IMR-90 (cell line): ENCODE measurements at regions not wholly inside any gene's neighbourhood (a gene's known extent, or its start where the extent isn't known, plus 50 kb on each side); places are given as distances from the start of the nearest gene placed in this dataset.

ENCODE experiments used
- ATAC-seq: fragments of 200-7000 bp; cut with Tn5 transposase; 2 replicates; pipeline ENCODE4 v1.9.1; 2020; ENCODE audit warnings: low read depth, mild to moderate bottlenecking, moderate library complexity
- BruUV-seq: library from RNA; stranded (reverse); fragments of 400-500 nt; replicated peaks from 2 replicates; lab custom pipeline; 2021; lab: Mats Ljungman, UMichigan
- CTCF ChIA-PET: fragments of 300-600 bp; formaldehyde crosslinking; extraction: SDS; loops from one replicate; lab custom pipeline; 2021; ENCODE audit warnings: antibody characterized with exemption; lab: Yijun Ruan, JAX
- POLR2A ChIA-PET: fragments of 300-600 bp; sonication (Branson Sonifier 250); formaldehyde crosslinking; loops from one replicate; lab custom pipeline; 2022; ENCODE audit warnings: antibody characterized with exemption; ENCODE audit not compliant: unreplicated experiment; lab: Charles Lee
- DNase-seq: peaks from one replicate; pipeline ENCODE4 v3.0.0; 2013
- H2AFZ ChIP-seq: replicated peaks from 2 replicates; pipeline ENCODE3; 2013; ENCODE audit warnings: low read length, mild to moderate bottlenecking; ENCODE audit not compliant: poor library complexity
- H2AK5ac ChIP-seq: 2 replicates; pipeline ENCODE4 v1.6.1; 2013; ENCODE audit warnings: low read depth, low read length, inconsistent platforms
- H2AK9ac ChIP-seq: replicated peaks from 2 replicates; pipeline ENCODE3; 2013; ENCODE audit warnings: mild to moderate bottlenecking, low read depth, low read length, moderate library complexity; ENCODE audit not compliant: poor library complexity
- H2BK120ac ChIP-seq: 2 replicates; pipeline ENCODE4 v1.6.1; 2013; ENCODE audit warnings: low read depth, low read length, inconsistent platforms
- H2BK15ac ChIP-seq: 3 replicates; pipeline ENCODE4 v1.6.1; 2013; ENCODE audit warnings: low read depth, low read length, inconsistent platforms
- H2BK20ac ChIP-seq: 2 replicates; pipeline ENCODE4 v1.6.1; 2013; ENCODE audit warnings: low read depth, mild to moderate bottlenecking, inconsistent platforms, low read length, moderate library complexity
- H2BK5ac ChIP-seq: 2 replicates; pipeline ENCODE4 v1.6.1; 2013; ENCODE audit warnings: mild to moderate bottlenecking, low read depth, low read length, inconsistent platforms; ENCODE audit not compliant: poor library complexity, severe bottlenecking
- H3K14ac ChIP-seq: replicated peaks from 2 replicates; pipeline ENCODE4 v1.6.1; 2013; ENCODE audit warnings: low read depth, low read length, inconsistent platforms
- H3K18ac ChIP-seq: 2 replicates; pipeline ENCODE4 v1.6.1; 2013; ENCODE audit warnings: low read depth, low read length, control low read depth
- H3K23ac ChIP-seq: 2 replicates; pipeline ENCODE4 v1.6.1; 2013; ENCODE audit warnings: low read depth, low read length, inconsistent platforms
- H3K27ac ChIP-seq: 2 replicates; pipeline ENCODE4 v1.5.1; 2013; ENCODE audit warnings: mild to moderate bottlenecking, control low read depth, low read length; ENCODE audit not compliant: insufficient read depth
- H3K27me3 ChIP-seq: 2 replicates; pipeline ENCODE4 v1.6.1; 2013; ENCODE audit warnings: low read length; ENCODE audit not compliant: control insufficient read depth, insufficient read depth
- H3K36me3 ChIP-seq: 2 replicates; pipeline ENCODE4 v1.6.1; 2013; ENCODE audit warnings: low read length, mixed read lengths; ENCODE audit not compliant: control insufficient read depth, insufficient read depth
- H3K4ac ChIP-seq: 2 replicates; pipeline ENCODE4 v1.6.1; 2013; ENCODE audit warnings: low read depth, low read length, inconsistent platforms
- H3K4me1 ChIP-seq: 2 replicates; pipeline ENCODE4 v1.6.1; 2013; ENCODE audit warnings: low read length, mixed read lengths; ENCODE audit not compliant: control insufficient read depth, insufficient read depth
- H3K4me2 ChIP-seq: 2 replicates; pipeline ENCODE4 v1.6.1; 2013; ENCODE audit warnings: low read depth, mild to moderate bottlenecking, control low read depth, low read length, moderate library complexity
- H3K4me3 ChIP-seq: 2 replicates; pipeline ENCODE4 v1.5.1; 2013; ENCODE audit warnings: low read depth, mild to moderate bottlenecking, control low read depth, low read length, moderate library complexity; ENCODE audit not compliant: insufficient read depth
- H3K56ac ChIP-seq: 2 replicates; pipeline ENCODE4 v1.6.1; 2013; ENCODE audit warnings: low read length, inconsistent platforms; ENCODE audit not compliant: insufficient read depth; ENCODE audit errors: extremely low read depth
- H3K79me1 ChIP-seq, 2 experiments: 2 replicates each; pipeline ENCODE4 v1.6.1; 2013; ENCODE audit warnings: low read length in 2 of 2, inconsistent platforms in 1 of 2, low read depth in 1 of 2
- H3K9ac ChIP-seq: 2 replicates; pipeline ENCODE4 v1.6.1; 2013; ENCODE audit warnings: low read depth, low read length, control low read depth
- H3K9me1 ChIP-seq: 2 replicates; pipeline ENCODE4 v1.6.1; 2013; ENCODE audit warnings: low read length, inconsistent platforms; ENCODE audit not compliant: insufficient read depth
- H3K9me3 ChIP-seq: 2 replicates; pipeline ENCODE4 v1.6.1; 2013; ENCODE audit warnings: low read length; ENCODE audit not compliant: control insufficient read depth, insufficient read depth
- H4K20me1 ChIP-seq: 2 replicates; pipeline ENCODE4 v1.6.1; 2013; ENCODE audit warnings: low read length, inconsistent platforms; ENCODE audit not compliant: insufficient read depth
- H4K5ac ChIP-seq: 2 replicates; pipeline ENCODE4 v1.6.1; 2013; ENCODE audit warnings: mild to moderate bottlenecking, low read depth, low read length, control low read depth
- H4K8ac ChIP-seq, 2 experiments: 2 replicates each; pipeline ENCODE4 v1.6.1; 2013; ENCODE audit warnings: low read depth in 2 of 2, low read length in 2 of 2, control low read depth in 1 of 2, inconsistent platforms in 1 of 2
- H4K91ac ChIP-seq: 2 replicates; pipeline ENCODE4 v1.6.1; 2013; ENCODE audit warnings: low read depth, low read length, inconsistent platforms; ENCODE audit not compliant: insufficient read depth
- CEBPB ChIP-seq: IDR thresholded peaks from 2 replicates; pipeline ENCODE4 v1.6.1; 2012; ENCODE audit warnings: low read depth, low read length, improper control_type of control experiment
- CHD1 ChIP-seq: IDR thresholded peaks from 2 replicates; pipeline ENCODE4 v1.6.1; 2012; ENCODE audit warnings: low read depth, low read length, improper control_type of control experiment
- ELK1 ChIP-seq: fragments of 150-350 bp; IDR thresholded peaks from 2 replicates; pipeline ENCODE4 v1.6.1; 2016; ENCODE audit warnings: low read depth, mild to moderate bottlenecking, low read length, moderate library complexity, borderline replicate concordance
- FOS ChIP-seq: fragments of 150-350 bp; IDR thresholded peaks from 2 replicates; pipeline ENCODE4 v1.6.1; 2016; ENCODE audit warnings: low read depth, low read length
- MAFK ChIP-seq: IDR thresholded peaks from 2 replicates; pipeline ENCODE4 v1.6.1; 2012; ENCODE audit warnings: low read depth, low read length, improper control_type of control experiment
- MAZ ChIP-seq: IDR thresholded peaks from 2 replicates; pipeline ENCODE4 v1.6.1; 2012; ENCODE audit warnings: low read depth, mild to moderate bottlenecking, low read length, improper control_type of control experiment, moderate library complexity, borderline replicate concordance
- MXI1 ChIP-seq: IDR thresholded peaks from 2 replicates; pipeline ENCODE4 v1.6.1; 2012; ENCODE audit warnings: low read depth, mild to moderate bottlenecking, low read length, moderate library complexity, borderline replicate concordance
- POLR2A ChIP-seq: IDR thresholded peaks from 2 replicates; pipeline ENCODE4 v1.6.1; 2012; ENCODE audit warnings: mild to moderate bottlenecking, low read depth, low read length
- RAD21 ChIP-seq: IDR thresholded peaks from 2 replicates; pipeline ENCODE4 v1.6.1; 2012; ENCODE audit warnings: low read length, improper control_type of control experiment
- RFX5 ChIP-seq: IDR thresholded peaks from 2 replicates; pipeline ENCODE4 v1.8.0; 2012; ENCODE audit warnings: low read depth, mild to moderate bottlenecking, low read length, moderate library complexity
- SMC3 ChIP-seq: fragments of 150-350 bp; IDR thresholded peaks from 2 replicates; pipeline ENCODE4 v1.6.1; 2016; ENCODE audit warnings: low read depth, mild to moderate bottlenecking, antibody characterized with exemption, low read length, moderate library complexity
- WGBS, 2 experiments: methylation state at CpG; one replicate each; pipeline versions ENCODE4 v1.1.5 to v1.1.7; 2013; ENCODE audit warnings: missing lambda C conversion rate in 2 of 2; ENCODE audit not compliant: insufficient read length in 1 of 2; ENCODE audit errors: extremely low coverage in 2 of 2; 5-methylcytosine and 5-hydroxymethylcytosine counted together
- dilution Hi-C: fragments of 300-500 bp; cut with HindIII; formaldehyde crosslinking; loops from one replicate; pipeline ENCODE4 v1.14.3; 2018; ENCODE audit warnings: low sequenced_read_pairs; ENCODE audit not compliant: unreplicated experiment
- in situ Hi-C: fragments of 300-500 bp; cut with MboI; formaldehyde crosslinking; loops from 3 replicates; pipeline ENCODE4 v1.14.3; 2019; ENCODE audit warnings: low sequenced_read_pairs, inconsistent platforms, mixed read lengths
- intact Hi-C: fragments of 100-400 bp; cut with micrococcal nuclease; formaldehyde crosslinking; loops from 2 replicates; pipeline ENCODE4 v1.10.0; 2022
- TF ChIP-seq, protein P1 (sequence below): conservative IDR thresholded peaks from 2 replicates; pipeline ENCODE4 v1.5.1; 2012; ENCODE audit warnings: mild to moderate bottlenecking, low read depth, low read length, improper control_type of control experiment
- TF ChIP-seq, protein P2 (sequence below): fragments of 150-350 bp; IDR thresholded peaks from 2 replicates; pipeline ENCODE4 v1.6.1; 2017; ENCODE audit warnings: mild to moderate bottlenecking, antibody characterized with exemption, low read length, low read depth

- no peak for ATAC-seq
- DNase-seq, result no peak
- no peak overlapping the region for H2BK120ac ChIP-seq
- H3K18ac ChIP-seq, result no peak overlapping the region
- no peak overlapping the region for H2BK20ac ChIP-seq
- H3K27ac ChIP-seq, result no peak overlapping the region
- H3K27me3 ChIP-seq, result no peaks in the 10 kb centered on the region
- H2AFZ ChIP-seq, result no peak overlapping the region
- no peak overlapping the region for H3K14ac ChIP-seq
- H3K4me1 ChIP-seq, result no peaks in the 10 kb centered on the region
- H2AK5ac ChIP-seq, result no peak overlapping the region
- H2BK15ac ChIP-seq, result no peak overlapping the region
- TF ChIP-seq, protein P1, sequence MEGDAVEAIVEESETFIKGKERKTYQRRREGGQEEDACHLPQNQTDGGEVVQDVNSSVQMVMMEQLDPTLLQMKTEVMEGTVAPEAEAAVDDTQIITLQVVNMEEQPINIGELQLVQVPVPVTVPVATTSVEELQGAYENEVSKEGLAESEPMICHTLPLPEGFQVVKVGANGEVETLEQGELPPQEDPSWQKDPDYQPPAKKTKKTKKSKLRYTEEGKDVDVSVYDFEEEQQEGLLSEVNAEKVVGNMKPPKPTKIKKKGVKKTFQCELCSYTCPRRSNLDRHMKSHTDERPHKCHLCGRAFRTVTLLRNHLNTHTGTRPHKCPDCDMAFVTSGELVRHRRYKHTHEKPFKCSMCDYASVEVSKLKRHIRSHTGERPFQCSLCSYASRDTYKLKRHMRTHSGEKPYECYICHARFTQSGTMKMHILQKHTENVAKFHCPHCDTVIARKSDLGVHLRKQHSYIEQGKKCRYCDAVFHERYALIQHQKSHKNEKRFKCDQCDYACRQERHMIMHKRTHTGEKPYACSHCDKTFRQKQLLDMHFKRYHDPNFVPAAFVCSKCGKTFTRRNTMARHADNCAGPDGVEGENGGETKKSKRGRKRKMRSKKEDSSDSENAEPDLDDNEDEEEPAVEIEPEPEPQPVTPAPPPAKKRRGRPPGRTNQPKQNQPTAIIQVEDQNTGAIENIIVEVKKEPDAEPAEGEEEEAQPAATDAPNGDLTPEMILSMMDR, result no peak
- TF ChIP-seq, protein P2, sequence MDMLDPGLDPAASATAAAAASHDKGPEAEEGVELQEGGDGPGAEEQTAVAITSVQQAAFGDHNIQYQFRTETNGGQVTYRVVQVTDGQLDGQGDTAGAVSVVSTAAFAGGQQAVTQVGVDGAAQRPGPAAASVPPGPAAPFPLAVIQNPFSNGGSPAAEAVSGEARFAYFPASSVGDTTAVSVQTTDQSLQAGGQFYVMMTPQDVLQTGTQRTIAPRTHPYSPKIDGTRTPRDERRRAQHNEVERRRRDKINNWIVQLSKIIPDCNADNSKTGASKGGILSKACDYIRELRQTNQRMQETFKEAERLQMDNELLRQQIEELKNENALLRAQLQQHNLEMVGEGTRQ, result no peak
- TF ChIP-seq ELK1 (no peak), SMC3 (no peak), MXI1 (no peak), MAZ (no peak), RFX5 (no peak), FOS (no peak), CHD1 (no peak), CEBPB (no peak), POLR2A (no peak), MAFK (no peak), RAD21 (no peak)
- no peak overlapping the region for H3K9ac ChIP-seq
- H3K9me1 ChIP-seq, result no peaks in the 10 kb centered on the region
- no peak overlapping the region for H4K91ac ChIP-seq
- no peak overlapping the region for H3K56ac ChIP-seq
- ChIA-PET CTCF (no interaction called here), POLR2A (no interaction called here)
- no peak overlapping the region for H4K8ac ChIP-seq
- BruUV-seq, result no TSS peak
- H2AK9ac ChIP-seq, result no peak overlapping the region
- WGBS, 2 experiments, result no CpG with 5 or more reads among the region's 1 CpG
- no peak overlapping the region for H3K4me3 ChIP-seq
- no peak overlapping the region for H3K23ac ChIP-seq
- intact Hi-C loops, result no loop called here
- H3K4me2 ChIP-seq, result no peak overlapping the region
- no peaks in the 10 kb centered on the region for H3K9me3 ChIP-seq
- H3K79me1 ChIP-seq, result no peaks in the 10 kb centered on the region
- no peak overlapping the region for H4K5ac ChIP-seq
- in situ Hi-C loops, result no loop called here
- H3K4ac ChIP-seq, result no peak overlapping the region
- no peak overlapping the region for H2BK5ac ChIP-seq
- no peaks in the 10 kb centered on the region for H3K36me3 ChIP-seq
- dilution Hi-C loops, result no loop called here
- no peaks in the 10 kb centered on the region for H4K20me1 ChIP-seq
These were observed 848.2 kb downstream of the USP25 start for GRCh38 chr21:16577975-16578374.
